HuH-7 (cell line): ENCODE measurements at regions not wholly inside any gene's neighbourhood (a gene's known extent, or its start where the extent isn't known, plus 50 kb on each side); places are given as distances from the start of the nearest gene placed in this dataset.

Experiments used
- DNase-seq: peaks from one replicate; pipeline ENCODE4 v3.0.0; 2011; ENCODE audit warnings: low spot score

GRCh38 chr21:38741950-38742256 is 63.8 kb upstream of the ETS2 start:
- DNase-seq = no peak

DNA sequence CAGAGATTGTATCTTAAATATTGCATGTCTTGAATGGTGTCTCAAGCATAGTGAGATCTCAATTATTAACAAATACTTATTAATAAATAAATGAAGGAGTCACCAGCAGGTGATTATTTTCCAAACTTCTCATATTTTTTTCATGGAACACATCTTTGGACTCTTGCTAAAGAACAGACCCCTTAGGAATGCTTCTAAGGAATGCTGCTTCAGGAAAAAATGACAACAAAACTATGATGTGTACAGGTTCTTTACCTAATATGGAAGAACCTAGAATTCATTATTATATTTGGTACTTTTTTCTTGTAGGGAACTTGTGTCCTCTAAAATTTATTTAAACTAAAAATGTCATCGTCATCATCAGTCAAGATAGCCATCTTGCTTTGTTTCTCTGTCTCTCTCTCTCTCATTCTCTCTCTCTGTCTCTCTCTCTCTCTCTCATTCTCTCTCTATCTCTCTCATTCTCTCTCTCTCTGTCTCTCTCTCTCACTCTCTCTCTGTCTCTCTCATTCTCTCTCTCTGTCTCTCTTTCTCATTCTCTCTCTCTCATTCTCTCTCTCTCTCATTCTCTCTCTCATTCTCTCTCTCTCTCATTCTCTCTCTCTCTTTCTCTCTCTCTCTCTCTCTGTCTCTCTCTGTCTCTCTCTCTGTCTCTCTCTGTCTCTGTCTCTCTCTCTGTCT is 63.0 kb upstream of the ETS2 start:
- DNase-seq = no peak

- DNase-seq = no peak
Observed at GRCh38 chr21:38743772-38744529, 61.8 kb upstream of the ETS2 start.

DNA sequence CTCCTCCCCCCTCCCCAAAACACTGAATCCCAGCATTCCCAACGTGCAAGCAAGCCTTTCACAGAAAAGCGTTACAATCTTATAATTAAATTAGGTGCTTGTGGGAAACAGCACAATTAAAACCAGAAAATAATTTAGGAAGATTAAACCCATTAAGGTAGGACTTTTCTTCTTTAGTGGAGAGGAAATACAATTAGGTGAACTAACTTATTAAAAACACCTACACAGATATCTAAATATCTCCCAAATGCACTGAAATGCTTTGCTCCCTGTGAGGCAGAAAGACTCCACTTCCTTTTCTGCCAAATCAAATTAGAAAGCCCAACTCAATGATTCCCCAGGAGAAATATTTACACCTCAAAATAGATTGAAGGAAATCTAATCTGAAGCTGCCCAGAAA is 60.9 kb upstream of the ETS2 start:
- DNase-seq = no peak

GRCh38 chr21:38747810-38748209 is 57.9 kb upstream of the ETS2 start:
- no peak for DNase-seq

- DNase-seq = no peak
Observed at GRCh38 chr21:38751379-38752050, 54.2 kb upstream of the ETS2 start.

- DNase-seq = no peak
Observed at GRCh38 chr21:38752051-38752505, 53.7 kb upstream of the ETS2 start.

- no peak for DNase-seq
Observed at GRCh38 chr21:38753114-38753513, 52.6 kb upstream of the ETS2 start.

- DNase-seq = no peak
Observed at GRCh38 chr21:38753557-38753971, 52.2 kb upstream of the ETS2 start.
